GM10266 (cell line): ENCODE measurements at regions not wholly inside any gene's neighbourhood (a gene's known extent, or its start where the extent isn't known, plus 50 kb on each side); places are given as distances from the start of the nearest gene placed in this dataset.

ENCODE experiments used
- DNase-seq: peaks from one replicate; pipeline ENCODE4 v3.0.0; 2012; ENCODE audit errors: extremely low spot score
- CTCF ChIP-seq: IDR thresholded peaks from 2 replicates; pipeline ENCODE4 v1.5.1; 2012; ENCODE audit warnings: mild to moderate bottlenecking, low read depth; ENCODE audit not compliant: control insufficient read depth, insufficient read depth; ENCODE audit errors: missing control alignments

DNA sequence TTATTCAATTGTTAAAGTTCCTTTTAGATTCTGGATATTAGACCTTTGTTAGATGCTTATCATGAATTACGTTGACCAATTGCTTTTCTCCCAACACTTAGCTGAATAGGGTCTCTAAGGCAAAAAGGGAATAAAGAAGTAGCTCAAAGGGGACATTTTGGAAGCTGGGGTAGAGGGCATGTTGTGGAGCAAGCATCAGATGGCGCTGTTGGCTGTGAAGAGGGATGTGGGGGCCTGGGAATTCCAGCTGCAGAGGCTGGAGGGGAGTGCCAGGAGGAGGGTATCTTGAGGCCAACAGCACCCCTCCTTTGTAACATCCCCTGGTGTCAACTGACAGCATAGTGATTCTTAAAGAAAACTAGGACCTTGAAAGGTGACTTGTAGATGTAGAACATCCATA, 198.2 kb downstream of the ADCYAP1 start:
- no peak for TF ChIP-seq CTCF
- DNase-seq = no peak

DNA sequence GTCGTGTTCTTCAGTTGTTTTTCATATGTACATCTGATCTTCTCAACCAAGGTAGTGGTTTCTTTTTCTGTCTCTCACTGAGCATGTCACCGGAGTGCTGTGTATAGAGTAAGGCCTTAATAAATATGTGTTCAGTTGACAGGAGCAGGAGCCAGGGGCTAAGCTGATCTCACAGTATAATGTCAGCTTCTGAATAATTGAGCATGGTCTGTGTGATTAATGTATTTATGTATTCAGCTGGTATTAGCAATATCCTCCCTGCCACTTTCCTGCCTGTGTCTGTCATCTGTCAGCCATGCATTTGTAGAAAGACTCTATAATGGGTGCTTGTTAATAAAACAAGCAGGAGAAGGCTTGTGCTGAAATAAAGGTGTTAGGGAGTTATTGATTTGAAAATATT, 198.9 kb downstream of the ADCYAP1 start:
- no peak for DNase-seq

DNA sequence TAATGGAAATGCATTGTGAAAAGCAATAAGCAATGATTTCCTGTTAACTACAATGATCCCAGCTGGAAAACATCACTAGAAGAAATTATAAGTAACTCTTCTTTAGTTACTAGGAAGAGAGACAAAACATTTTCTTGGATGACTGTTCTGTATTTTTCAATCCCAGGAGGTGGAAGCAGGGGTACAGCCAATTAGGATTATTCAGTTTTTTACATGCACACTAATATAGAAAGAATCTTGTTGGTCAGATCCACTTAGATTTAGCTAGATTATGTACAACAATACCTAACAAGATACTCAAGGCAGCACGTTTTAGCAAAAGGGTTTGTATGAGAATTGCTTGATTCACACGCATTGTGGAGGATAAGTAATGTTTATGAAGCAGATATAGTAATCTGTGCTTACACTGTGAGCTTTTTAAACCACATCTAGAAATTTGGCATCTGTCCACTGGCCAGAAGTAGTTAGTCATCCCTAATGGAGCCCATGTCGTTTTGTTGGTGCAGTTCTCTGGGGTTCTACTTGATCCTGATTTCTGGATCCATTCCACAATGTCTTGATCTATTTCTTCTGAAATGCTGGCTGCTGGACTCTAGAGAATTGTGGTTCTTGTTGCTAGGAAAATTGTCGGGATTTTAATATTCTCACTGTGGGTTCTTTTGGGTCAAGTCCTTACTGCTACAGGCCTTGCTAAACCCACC, 199.7 kb downstream of the ADCYAP1 start:
- TF ChIP-seq CTCF = no peak
- no peak for DNase-seq

More for the DNA sequence above, 198.9 kb downstream of the ADCYAP1 start:
- TF ChIP-seq CTCF = no peak

- TF ChIP-seq CTCF = no peak
- DNase-seq = no peak
These were observed 219.8 kb downstream of the ADCYAP1 start for GRCh38 chr18:1124495-1124894.

GRCh38 chr18:1133541-1133940, 228.9 kb downstream of the ADCYAP1 start:
- TF ChIP-seq CTCF = no peak
- no peak for DNase-seq

GRCh38 chr18:1147730-1148129, 243.1 kb downstream of the ADCYAP1 start:
- TF ChIP-seq CTCF = no peak
- DNase-seq = no peak

- TF ChIP-seq CTCF = no peak
- DNase-seq = no peak
These were observed 245.0 kb downstream of the ADCYAP1 start for GRCh38 chr18:1149709-1150108.
